Thyroid gland (tissue), 4 donors: ENCODE measurements at regions not wholly inside any gene's neighbourhood (a gene's known extent, or its start where the extent isn't known, plus 50 kb on each side); places are given as distances from the start of the nearest gene placed in this dataset.

Experiments
- POLR2A ChIP-seq, 2 donors: fragments of 450-650 bp; IDR thresholded peaks; one replicate each; pipeline ENCODE4 v1.6.1; 2017; ENCODE audit warnings: antibody characterized with exemption in 2 of 2, mild to moderate bottlenecking in 2 of 2, moderate library complexity in 1 of 2
- TF ChIP-seq, protein P1 (sequence below), 6 experiments: fragments of 200-600 bp in 3 of 6; fragments of 450-650 bp in 3 of 6; sonication (generic) in 3 of 6; IDR thresholded peaks; one replicate each; pipeline ENCODE4 v1.5.1; 2016 to 2019; ENCODE audit warnings: antibody characterized with exemption in 6 of 6, mild to moderate bottlenecking in 2 of 6, inconsistent platforms in 1 of 6, moderate library complexity in 1 of 6

DNA sequence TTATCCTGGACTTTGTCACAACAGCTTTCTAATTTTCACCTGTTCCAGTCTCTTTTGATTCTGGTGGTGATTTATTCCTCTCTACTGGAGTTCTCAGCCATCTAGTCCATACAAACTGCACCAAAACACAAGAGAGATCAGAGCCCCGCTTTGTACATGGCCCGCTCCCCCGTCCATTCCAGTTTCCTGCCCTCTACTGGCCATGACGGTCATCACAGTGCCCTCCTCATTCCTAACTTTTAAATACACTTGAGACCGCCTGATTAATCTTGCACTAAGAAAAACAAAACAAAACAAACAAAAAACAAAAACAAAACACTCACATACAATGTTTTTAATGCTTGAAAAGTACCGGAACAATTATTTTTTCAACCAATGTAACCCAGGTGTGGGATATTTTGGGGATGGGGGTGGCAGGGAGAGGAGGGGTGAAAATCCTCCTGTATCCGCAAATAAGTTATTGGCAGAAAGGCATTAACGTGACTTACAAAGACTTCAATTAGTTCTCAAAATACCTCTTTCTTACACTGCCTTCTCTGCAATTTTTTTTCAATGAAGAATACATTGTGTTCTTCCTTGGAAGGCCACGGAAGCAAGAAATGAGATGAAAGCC is 84.8 kb upstream of the PAM start:
- TF ChIP-seq, protein P1, sequence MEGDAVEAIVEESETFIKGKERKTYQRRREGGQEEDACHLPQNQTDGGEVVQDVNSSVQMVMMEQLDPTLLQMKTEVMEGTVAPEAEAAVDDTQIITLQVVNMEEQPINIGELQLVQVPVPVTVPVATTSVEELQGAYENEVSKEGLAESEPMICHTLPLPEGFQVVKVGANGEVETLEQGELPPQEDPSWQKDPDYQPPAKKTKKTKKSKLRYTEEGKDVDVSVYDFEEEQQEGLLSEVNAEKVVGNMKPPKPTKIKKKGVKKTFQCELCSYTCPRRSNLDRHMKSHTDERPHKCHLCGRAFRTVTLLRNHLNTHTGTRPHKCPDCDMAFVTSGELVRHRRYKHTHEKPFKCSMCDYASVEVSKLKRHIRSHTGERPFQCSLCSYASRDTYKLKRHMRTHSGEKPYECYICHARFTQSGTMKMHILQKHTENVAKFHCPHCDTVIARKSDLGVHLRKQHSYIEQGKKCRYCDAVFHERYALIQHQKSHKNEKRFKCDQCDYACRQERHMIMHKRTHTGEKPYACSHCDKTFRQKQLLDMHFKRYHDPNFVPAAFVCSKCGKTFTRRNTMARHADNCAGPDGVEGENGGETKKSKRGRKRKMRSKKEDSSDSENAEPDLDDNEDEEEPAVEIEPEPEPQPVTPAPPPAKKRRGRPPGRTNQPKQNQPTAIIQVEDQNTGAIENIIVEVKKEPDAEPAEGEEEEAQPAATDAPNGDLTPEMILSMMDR (IDR thresholded peaks at IDR 0.05): peak in 5 of 6 experiments; percentile 20 to 45 (median 32)
- no peak for TF ChIP-seq POLR2A (IDR thresholded peaks at IDR 0.05)
